Coronary artery (tissue), 2 donors: ENCODE measurements at regions not wholly inside any gene's neighbourhood (a gene's known extent, or its start where the extent isn't known, plus 50 kb on each side); places are given as distances from the start of the nearest gene placed in this dataset.

Experiments
- DNase-seq: peaks from one replicate; pipeline ENCODE4 v3.0.0-alpha.2; 2017; ENCODE audit warnings: low spot score
- H3K27ac ChIP-seq, 2 donors: fragments of 200-600 bp; sonication (generic); one replicate each; pipeline ENCODE4 v1.5.1; 2016 to 2019
- H3K4me3 ChIP-seq: fragments of 200-600 bp; sonication (generic); 2 replicates; pipeline ENCODE4 v1.5.1; 2016; ENCODE audit warnings: mild to moderate bottlenecking, moderate library complexity
- TF ChIP-seq, protein P1 (sequence below): fragments of 200-600 bp; sonication (generic); IDR thresholded peaks from one replicate; pipeline ENCODE4 v1.5.1; 2019; ENCODE audit warnings: antibody characterized with exemption

DNA sequence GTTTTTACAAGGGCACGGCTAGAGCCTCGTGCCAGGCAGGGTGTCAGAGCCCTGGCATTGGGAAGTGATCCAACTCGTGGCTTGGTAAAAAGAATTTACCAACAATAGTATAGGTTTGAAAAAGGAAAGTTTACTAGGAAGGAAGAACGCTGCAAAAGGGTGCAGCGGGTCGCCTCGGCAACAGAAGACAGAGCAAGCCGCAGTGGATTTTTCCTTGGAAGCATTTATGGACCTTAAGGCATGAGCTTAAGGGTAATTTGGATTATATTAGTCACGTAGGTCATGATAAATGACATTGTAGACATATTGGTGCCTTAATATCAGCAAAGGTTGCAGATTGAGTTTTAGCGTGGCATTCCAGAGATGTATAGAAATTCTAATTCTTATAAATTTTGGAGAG, 163.4 kb upstream of the PPP2R3A start:
- peak; percentile 22 for DNase-seq
- no peak overlapping the region for H3K27ac ChIP-seq

DNA sequence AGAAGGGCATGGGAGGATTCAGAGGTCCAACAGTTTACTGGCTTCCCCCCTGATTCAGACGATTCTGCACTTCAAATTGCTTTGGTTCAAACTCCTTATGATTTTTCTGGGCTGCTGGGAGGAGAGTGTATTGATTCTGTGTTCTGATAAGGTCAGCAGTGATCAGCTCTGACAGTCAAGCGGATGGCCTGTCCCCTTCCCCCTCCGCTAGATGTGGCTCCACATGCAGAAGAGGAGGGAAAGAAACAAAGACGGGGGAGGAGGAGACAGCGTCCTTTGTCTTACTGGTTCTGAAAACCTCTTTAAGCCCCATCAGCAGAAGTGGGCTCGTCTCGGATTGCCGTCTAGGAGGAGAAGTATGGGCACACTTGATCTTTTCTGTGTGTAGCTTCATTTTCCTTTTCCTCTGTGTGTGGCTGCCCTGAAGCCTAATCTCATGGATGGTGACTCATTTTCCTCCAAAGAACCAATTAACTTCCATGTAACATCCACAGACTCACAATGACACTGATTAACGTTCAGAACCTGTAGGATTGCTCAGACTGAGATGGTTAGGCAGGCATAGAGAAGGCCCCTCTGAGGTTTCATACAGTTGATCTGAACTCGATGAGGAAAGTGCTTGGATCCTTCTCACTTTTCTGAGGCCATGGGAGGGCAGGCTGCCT, 162.4 kb upstream of the PPP2R3A start:
- DNase-seq = peak; percentile 28
- TF ChIP-seq, protein P1, sequence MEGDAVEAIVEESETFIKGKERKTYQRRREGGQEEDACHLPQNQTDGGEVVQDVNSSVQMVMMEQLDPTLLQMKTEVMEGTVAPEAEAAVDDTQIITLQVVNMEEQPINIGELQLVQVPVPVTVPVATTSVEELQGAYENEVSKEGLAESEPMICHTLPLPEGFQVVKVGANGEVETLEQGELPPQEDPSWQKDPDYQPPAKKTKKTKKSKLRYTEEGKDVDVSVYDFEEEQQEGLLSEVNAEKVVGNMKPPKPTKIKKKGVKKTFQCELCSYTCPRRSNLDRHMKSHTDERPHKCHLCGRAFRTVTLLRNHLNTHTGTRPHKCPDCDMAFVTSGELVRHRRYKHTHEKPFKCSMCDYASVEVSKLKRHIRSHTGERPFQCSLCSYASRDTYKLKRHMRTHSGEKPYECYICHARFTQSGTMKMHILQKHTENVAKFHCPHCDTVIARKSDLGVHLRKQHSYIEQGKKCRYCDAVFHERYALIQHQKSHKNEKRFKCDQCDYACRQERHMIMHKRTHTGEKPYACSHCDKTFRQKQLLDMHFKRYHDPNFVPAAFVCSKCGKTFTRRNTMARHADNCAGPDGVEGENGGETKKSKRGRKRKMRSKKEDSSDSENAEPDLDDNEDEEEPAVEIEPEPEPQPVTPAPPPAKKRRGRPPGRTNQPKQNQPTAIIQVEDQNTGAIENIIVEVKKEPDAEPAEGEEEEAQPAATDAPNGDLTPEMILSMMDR = no peak

More for the DNA sequence above, 163.4 kb upstream of the PPP2R3A start:
- H3K4me3 ChIP-seq = no peak overlapping the region
- TF ChIP-seq, protein P1 = no peak

DNA sequence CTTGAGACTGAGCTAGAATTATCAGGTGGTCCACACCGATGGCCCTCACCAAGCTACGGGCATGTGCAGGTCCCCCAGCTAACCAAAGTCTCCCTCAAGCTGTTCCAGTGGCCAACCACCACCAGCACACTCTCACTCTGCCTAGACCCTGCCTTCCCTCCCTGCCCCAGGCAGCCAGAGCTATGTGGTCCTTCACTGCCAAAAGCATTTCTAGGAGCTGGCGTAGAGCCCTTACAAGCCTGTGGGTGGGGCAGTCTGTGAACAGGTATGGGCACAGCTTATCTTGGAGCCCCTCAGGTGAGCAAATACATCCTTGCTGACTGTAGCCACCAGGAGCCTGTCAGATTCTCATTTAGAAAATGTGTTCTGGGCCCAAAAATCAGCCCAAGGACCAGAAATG, 159.8 kb upstream of the PPP2R3A start:
- DNase-seq = no peak
- TF ChIP-seq, protein P1 = no peak
- Histone ChIP-seq H3K27ac (no peak overlapping the region), H3K4me3 (no peak overlapping the region)

More for the DNA sequence above, 162.4 kb upstream of the PPP2R3A start:
- H3K4me3 ChIP-seq = no peak overlapping the region
- H3K27ac ChIP-seq = no peak overlapping the region

DNA sequence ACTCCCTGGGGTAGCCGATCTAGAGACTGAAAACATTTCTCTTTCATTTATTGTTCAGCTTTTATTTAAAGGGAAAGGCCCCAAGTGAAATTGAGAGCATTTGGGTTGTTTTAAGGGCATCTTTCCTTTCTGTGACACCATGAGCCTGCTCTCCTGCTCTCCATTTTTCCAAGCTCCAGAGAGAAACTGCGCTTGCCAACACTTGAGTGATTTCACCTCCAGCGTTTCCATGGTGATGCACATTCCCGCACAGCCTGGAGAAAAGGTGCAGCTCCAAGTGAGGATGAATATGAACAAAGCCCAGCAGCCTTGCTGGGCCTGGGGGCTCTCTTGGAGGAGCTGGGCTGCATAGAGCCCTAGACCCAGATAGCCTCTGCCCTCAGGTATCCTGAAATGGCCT, 159.2 kb upstream of the PPP2R3A start:
- Histone ChIP-seq H3K4me3 (no peak overlapping the region), H3K27ac (no peak overlapping the region)
- DNase-seq = no peak
- TF ChIP-seq, protein P1 = no peak

DNA sequence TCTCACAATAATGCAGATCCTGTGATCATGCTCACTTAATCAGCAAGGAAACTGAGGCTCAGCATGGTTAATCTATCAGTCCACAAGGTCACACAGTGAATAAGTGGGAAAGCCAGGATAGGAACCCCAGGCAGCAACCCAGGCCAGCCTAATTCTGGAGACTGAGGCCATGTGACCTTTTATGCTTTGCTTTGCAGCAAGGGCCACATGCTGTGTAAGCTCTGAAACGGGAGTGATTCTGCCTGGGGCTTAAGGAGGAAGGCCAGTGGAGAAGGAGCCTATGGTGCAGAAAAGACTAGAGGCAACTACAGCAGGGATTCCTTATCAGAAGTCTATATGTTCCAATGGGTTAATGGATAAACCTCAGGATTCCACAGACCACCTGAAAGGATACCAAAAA, 157.6 kb upstream of the PPP2R3A start:
- TF ChIP-seq, protein P1 = no peak
- H3K27ac ChIP-seq = no peak overlapping the region
- DNase-seq = no peak
- H3K4me3 ChIP-seq = no peak overlapping the region

DNA sequence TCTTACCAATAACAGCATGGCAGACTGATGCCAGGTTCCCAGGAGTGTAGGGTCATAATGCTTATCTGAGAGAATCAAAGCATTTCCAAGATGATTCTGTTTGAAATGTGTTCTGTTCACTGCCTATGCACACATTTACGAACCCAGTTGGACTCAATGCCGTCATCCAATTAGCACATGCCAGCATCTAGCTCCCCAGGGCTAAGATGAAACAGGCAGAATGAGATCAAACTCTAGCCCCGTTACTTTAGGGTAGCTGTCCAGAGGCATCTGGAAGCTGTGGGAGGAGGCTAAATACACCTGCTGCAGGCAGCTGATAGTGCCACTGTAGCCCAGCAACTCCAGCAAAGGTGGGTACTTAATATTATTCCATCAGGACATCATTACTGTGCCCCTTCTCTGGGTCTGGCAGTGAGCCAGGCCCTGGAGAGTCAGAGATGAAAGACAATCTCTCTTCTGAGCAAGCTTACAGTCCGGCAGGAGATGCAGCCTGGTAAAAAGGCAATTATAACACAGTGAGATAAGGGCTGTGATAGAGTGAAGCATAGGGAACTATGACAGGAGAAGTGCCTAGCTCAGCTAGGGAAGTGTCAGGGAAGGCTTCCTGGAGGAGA, 156.4 kb upstream of the PPP2R3A start:
- no peak overlapping the region for H3K27ac ChIP-seq
- TF ChIP-seq, protein P1 = no peak

DNA sequence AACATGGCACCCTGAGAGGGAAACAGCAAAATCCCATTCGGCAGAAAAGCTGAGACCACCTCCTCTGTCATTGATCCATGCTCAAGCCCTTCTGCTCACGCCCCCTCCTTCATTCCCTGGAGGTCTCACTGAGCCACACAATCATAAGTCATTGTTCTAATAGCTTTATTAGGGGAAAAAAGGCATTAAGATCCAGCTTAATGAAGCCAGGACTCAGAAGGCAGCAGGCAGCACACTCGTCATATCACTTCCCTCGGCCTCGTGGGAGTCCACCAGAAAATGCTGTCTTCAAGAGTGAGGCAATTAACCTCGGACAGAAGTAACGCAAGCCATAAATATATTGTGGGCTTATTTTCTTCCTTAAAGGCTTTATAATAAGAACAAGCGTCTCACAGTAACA, 153.9 kb upstream of the PPP2R3A start:
- H3K27ac ChIP-seq = no peak overlapping the region
- DNase-seq = no peak
- TF ChIP-seq, protein P1 = no peak
- no peak overlapping the region for H3K4me3 ChIP-seq

More for the DNA sequence above, 156.4 kb upstream of the PPP2R3A start:
- DNase-seq = no peak
- no peak overlapping the region for H3K4me3 ChIP-seq
